Mucosa of descending colon (tissue), 3 donors: ENCODE measurements at regions not wholly inside any gene's neighbourhood (a gene's known extent, or its start where the extent isn't known, plus 50 kb on each side); places are given as distances from the start of the nearest gene placed in this dataset.

Experiments used
- ATAC-seq: fragments of 200-7000 bp; cut with Tn5 transposase; one replicate; pipeline ENCODE4 v1.9.1; 2020; ENCODE audit warnings: mild to moderate bottlenecking, moderate library complexity
- DNase-seq, 3 donors: peaks; one replicate each; pipeline ENCODE4 v3.0.0-alpha.2; 2020
- H3K36me3 ChIP-seq: fragments of 200-600 bp; one replicate; pipeline ENCODE4 v1.8.0; 2021; ENCODE audit warnings: low read depth, mild to moderate bottlenecking
- H3K4me1 ChIP-seq: fragments of 200-600 bp; one replicate; pipeline ENCODE4 v1.8.0; 2021; ENCODE audit warnings: low read depth, mild to moderate bottlenecking
- H3K4me3 ChIP-seq: fragments of 200-600 bp; one replicate; pipeline ENCODE4 v1.8.0; 2021; ENCODE audit warnings: mild to moderate bottlenecking
- H3K9me3 ChIP-seq: fragments of 200-600 bp; one replicate; pipeline ENCODE4 v1.8.0; 2021; ENCODE audit warnings: mild to moderate bottlenecking
- intact Hi-C, 2 donors: fragments of 100-400 bp; cut with DNase I in 1 of 2; cut with micrococcal nuclease in 1 of 2; formaldehyde crosslinking; loops; one replicate each; pipeline versions ENCODE4 v1.11.0 to v1.11.1; 2022; cut with DNase I, micrococcal nuclease
- TF ChIP-seq, protein P1 (sequence below): fragments of 200-600 bp; IDR thresholded peaks from one replicate; pipeline ENCODE4 v1.8.0; 2022; ENCODE audit warnings: antibody characterized with exemption, mild to moderate bottlenecking
- donor health status: DM: no; HTN: no; CAD: no; lungs with moderate emphysema.
- donor health status: DM: no; HTN: no; CAD: no.
- donor health status: DM: no; HTN: yes; CAD: no.

DNA sequence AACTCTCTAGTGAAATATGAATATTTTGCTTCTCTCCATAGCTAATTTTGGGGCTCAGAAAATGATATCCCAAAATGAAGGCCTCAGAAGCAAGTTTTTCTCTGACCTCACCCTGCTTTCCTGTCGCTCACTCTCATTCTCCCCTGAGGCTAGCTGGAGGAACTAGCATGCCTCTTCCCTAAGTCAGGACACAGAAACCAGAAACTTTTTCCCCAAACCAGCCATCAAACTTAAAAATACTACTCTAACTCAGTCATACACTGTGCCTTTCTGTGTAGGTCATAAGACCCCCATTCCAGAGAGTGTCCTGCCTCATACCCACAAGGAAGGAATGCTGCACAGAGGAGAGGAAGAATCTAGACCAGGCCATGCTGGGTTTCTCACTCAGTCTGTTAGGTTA, 329.6 kb downstream of the PCDH20 start:
- Histone ChIP-seq H3K4me3 (no peak overlapping the region), H3K9me3 (no peaks in the 10 kb centered on the region), H3K4me1 (no peaks in the 10 kb centered on the region), H3K36me3 (no peaks in the 10 kb centered on the region)
- DNase-seq: no peak
- intact Hi-C loops: no loop called here
- no peak for ATAC-seq
- TF ChIP-seq, protein P1, sequence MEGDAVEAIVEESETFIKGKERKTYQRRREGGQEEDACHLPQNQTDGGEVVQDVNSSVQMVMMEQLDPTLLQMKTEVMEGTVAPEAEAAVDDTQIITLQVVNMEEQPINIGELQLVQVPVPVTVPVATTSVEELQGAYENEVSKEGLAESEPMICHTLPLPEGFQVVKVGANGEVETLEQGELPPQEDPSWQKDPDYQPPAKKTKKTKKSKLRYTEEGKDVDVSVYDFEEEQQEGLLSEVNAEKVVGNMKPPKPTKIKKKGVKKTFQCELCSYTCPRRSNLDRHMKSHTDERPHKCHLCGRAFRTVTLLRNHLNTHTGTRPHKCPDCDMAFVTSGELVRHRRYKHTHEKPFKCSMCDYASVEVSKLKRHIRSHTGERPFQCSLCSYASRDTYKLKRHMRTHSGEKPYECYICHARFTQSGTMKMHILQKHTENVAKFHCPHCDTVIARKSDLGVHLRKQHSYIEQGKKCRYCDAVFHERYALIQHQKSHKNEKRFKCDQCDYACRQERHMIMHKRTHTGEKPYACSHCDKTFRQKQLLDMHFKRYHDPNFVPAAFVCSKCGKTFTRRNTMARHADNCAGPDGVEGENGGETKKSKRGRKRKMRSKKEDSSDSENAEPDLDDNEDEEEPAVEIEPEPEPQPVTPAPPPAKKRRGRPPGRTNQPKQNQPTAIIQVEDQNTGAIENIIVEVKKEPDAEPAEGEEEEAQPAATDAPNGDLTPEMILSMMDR: no peak

DNA sequence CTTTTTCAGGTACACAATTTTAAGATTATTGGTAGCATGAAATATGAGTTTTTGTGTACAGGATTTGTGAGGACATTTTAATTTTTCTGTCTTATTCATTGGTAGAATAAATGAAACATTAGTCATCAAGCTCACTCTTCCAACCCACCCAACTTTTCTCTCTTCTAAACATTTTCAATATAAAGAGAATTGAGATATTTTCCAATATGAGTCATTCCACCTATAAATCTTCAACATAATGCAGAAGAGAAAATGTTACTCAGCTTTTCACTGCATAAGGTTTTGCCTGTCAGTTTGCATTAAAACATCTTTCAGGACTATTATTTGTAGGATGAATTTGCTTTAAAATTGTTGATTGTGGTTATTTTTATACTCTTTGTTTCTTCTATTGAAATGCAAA, 330.7 kb downstream of the PCDH20 start:
- TF ChIP-seq, protein P1: no peak
- intact Hi-C loops: no loop called here
- no peak for ATAC-seq
- no peaks in the 10 kb centered on the region for H3K4me1 ChIP-seq
- no peaks in the 10 kb centered on the region for H3K36me3 ChIP-seq
- DNase-seq: no peak
- no peak overlapping the region for H3K4me3 ChIP-seq
- no peaks in the 10 kb centered on the region for H3K9me3 ChIP-seq

DNA sequence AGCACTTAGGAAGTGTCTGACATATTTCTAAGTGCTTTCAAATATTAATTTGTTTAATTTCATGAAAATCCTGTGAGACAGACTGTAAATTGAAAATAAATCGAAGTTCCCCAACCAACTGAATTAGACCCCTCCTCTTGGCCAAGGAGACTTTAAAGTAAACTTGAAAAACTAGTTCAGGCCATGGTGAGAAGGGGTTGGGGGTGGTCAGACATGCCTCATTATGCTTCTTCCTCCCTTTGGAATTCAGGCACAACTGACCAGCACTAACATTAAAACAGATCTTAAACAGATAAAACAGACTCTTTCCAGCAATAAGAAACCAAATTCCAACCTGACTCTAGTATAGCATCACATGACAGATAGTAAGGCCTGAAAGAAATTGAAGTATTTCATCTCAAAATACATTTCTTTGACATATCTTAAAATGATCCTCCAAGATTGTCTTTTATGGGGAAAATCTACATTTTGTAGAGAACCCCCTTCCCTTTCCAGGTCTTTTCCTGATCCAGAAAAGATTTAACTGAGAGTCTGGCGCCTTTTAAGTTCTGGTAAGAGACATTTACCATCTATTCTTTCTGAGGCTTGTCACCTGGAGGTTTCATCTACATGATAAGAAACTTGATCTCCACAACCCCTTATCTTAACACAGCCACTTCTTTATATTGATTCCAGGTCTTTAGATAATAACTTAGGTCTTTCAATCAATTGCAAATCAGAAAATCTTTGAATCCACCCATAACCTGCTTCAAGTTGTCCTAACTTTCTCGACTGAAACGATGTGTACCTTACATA, 336.5 kb downstream of the PCDH20 start:
- Histone ChIP-seq H3K4me3 (no peak overlapping the region), H3K9me3 (no peaks in the 10 kb centered on the region), H3K36me3 (no peaks in the 10 kb centered on the region), H3K4me1 (no peaks in the 10 kb centered on the region)
- no peak for ATAC-seq
- no peak for DNase-seq
- intact Hi-C loops: no loop called here
- TF ChIP-seq, protein P1: no peak

DNA sequence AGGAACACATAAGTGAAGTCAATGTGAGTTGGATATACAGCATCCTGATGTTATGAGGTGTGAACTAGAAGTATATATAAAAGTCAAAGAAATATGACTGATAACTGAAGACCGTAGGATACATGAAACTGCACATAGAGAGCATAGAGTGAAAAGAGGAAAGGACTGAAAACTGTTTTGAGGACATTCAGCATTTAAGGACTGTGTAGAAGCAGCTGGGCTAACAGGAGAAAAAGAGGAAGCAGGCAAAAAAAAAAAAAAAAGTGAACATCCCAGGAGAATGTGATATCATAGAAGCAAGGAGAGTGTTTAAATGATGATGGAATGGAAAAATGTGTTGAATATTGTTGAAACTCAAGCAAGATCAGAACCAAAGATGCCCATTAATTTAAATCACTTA, 363.5 kb downstream of the PCDH20 start:
- DNase-seq: no peak
- intact Hi-C loops: no loop called here
- Histone ChIP-seq H3K4me3 (no peak overlapping the region), H3K4me1 (no peaks in the 10 kb centered on the region), H3K9me3 (no peaks in the 10 kb centered on the region), H3K36me3 (no peaks in the 10 kb centered on the region)
- TF ChIP-seq, protein P1: no peak
- no peak for ATAC-seq

DNA sequence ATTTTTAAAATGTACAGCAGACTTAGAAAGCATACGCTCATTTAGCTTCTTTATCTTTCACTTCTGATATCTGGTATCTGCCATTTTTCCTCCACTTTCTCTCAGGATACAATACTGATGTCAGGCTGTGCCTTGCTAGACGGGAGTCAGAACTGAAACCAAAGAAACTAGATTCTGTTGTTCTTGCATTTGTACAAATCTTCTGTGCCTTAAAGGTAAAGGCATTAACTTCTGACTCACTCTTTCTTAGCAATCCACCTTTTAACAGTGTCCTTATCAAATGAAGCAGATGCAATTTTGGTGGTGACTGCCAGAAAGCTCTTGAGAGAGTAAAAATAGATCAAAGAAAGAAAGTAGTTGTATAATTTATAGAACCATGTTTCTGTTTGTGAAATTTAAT, 370.4 kb downstream of the PCDH20 start:
- intact Hi-C loops: no loop called here
- Histone ChIP-seq H3K4me1 (no peaks in the 10 kb centered on the region), H3K36me3 (no peaks in the 10 kb centered on the region), H3K4me3 (no peak overlapping the region), H3K9me3 (no peaks in the 10 kb centered on the region)
- DNase-seq (no peak), ATAC-seq (no peak)
- TF ChIP-seq, protein P1: no peak

DNA sequence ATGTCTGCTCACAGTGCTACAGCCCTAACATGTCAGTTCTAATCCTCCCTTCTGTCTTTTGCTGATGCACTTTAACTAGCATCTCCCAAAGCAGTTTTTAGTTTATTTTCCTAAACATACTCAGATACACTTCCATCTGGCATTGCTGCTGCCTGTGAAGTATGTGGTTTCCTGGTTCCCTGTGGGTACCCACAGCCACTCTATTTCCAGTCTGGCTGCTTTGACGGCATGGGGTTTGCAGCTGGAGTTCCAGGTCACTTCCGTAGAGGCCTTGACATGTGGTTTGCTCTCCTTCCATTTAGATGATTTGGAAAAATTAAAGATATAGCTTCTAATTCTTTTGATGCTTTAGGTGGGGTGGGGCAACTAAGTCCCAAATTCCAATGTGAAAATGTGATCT, 375.5 kb downstream of the PCDH20 start:
- no peak overlapping the region for H3K4me3 ChIP-seq
- intact Hi-C loops: no loop called here
- no peaks in the 10 kb centered on the region for H3K9me3 ChIP-seq
- TF ChIP-seq, protein P1: no peak
- H3K4me1 ChIP-seq: no peaks in the 10 kb centered on the region
- no peaks in the 10 kb centered on the region for H3K36me3 ChIP-seq
- no peak for ATAC-seq
- no peak for DNase-seq
